Panc1 (cell line): ENCODE measurements at regions not wholly inside any gene's neighbourhood (a gene's known extent, or its start where the extent isn't known, plus 50 kb on each side); places are given as distances from the start of the nearest gene placed in this dataset.

Source experiments
- ATAC-seq: fragments of 200-7000 bp; cut with Tn5 transposase; 2 replicates; pipeline ENCODE4 v1.9.1; 2020; ENCODE audit warnings: mild to moderate bottlenecking, moderate library complexity
- BruUV-seq: library from RNA; stranded (reverse); fragments of 400-500 nt; replicated peaks from 2 replicates; lab custom pipeline; 2021; lab: Mats Ljungman, UMichigan
- CTCF ChIA-PET: fragments of 300-600 bp; sonication (Branson Sonifier 250); formaldehyde crosslinking; loops from one replicate; lab custom pipeline; 2022; ENCODE audit warnings: antibody characterized with exemption; lab: Charles Lee
- POLR2A ChIA-PET: fragments of 300-600 bp; sonication (Branson Sonifier 250); formaldehyde crosslinking; loops from one replicate; lab custom pipeline; 2022; ENCODE audit warnings: antibody characterized with exemption; lab: Charles Lee
- DNase-seq: peaks from one replicate; pipeline ENCODE4 v3.0.0-alpha.2; 2010; ENCODE audit warnings: low read depth, low spot score
- H3K27ac ChIP-seq: 2 replicates; pipeline ENCODE4 v1.5.1; 2011; ENCODE audit warnings: mild to moderate bottlenecking, low read length, inconsistent platforms
- H3K27me3 ChIP-seq: fragments of 200-500 bp; sonication (Bioruptor generic); 2 replicates; pipeline ENCODE4 v1.6.0; 2014; ENCODE audit warnings: low read length, inconsistent platforms; ENCODE audit not compliant: control insufficient read depth, insufficient read depth
- H3K36me3 ChIP-seq: fragments of 200-500 bp; sonication (Bioruptor generic); 2 replicates; pipeline ENCODE4 v1.5.1; 2014; ENCODE audit warnings: inconsistent platforms, mild to moderate bottlenecking, low read length, moderate library complexity; ENCODE audit not compliant: control insufficient read depth, insufficient read depth
- H3K4me1 ChIP-seq: 2 replicates; pipeline ENCODE4 v1.5.1; 2011; ENCODE audit warnings: inconsistent platforms, mild to moderate bottlenecking, low read length, moderate library complexity; ENCODE audit not compliant: control insufficient read depth, insufficient read depth
- H3K4me3 ChIP-seq, 2 experiments: 2 replicates each; pipeline ENCODE4 v1.5.1; 2011 to 2012; ENCODE audit warnings: low read depth in 2 of 2, low read length in 2 of 2, mild to moderate bottlenecking in 2 of 2, inconsistent platforms in 1 of 2, moderate library complexity in 1 of 2
- H3K9me3 ChIP-seq: fragments of 200-500 bp; sonication (Bioruptor generic); 2 replicates; pipeline ENCODE4 v1.5.1; 2014; ENCODE audit warnings: low read depth, mild to moderate bottlenecking, inconsistent platforms, low read length, moderate library complexity; ENCODE audit not compliant: control insufficient read depth, insufficient read depth
- POLR2AphosphoS5 ChIP-seq: IDR thresholded peaks from 2 replicates; pipeline ENCODE4 v1.6.1; 2012; ENCODE audit warnings: mild to moderate bottlenecking, low read depth, low read length, moderate library complexity
- SIN3A ChIP-seq: IDR thresholded peaks from 2 replicates; pipeline ENCODE4 v1.6.1; 2012; ENCODE audit warnings: low read depth, mild to moderate bottlenecking, low read length, moderate library complexity, borderline replicate concordance; ENCODE audit not compliant: insufficient read depth
- TCF7L2 ChIP-seq: IDR thresholded peaks from 2 replicates; pipeline ENCODE4 v1.6.1; 2011; ENCODE audit warnings: mild to moderate bottlenecking, low read depth, low read length, inconsistent platforms
- in situ Hi-C: cut with HindIII; loops from 2 replicates; pipeline ENCODE4 v1.10.0; 2016; ENCODE audit warnings: low sequenced_read_pairs, low pct_unique_long_range_greater_than_20kb
- intact Hi-C: fragments of 100-400 bp; cut with micrococcal nuclease; formaldehyde crosslinking; loops from one replicate; pipeline ENCODE4 v1.10.0; 2022; ENCODE audit not compliant: unreplicated experiment
- TF ChIP-seq, protein P1 (sequence below), 2 experiments: IDR thresholded peaks; 2 replicates each; pipeline ENCODE4 v1.6.1; 2011 to 2012; ENCODE audit warnings: low read depth in 2 of 2, control low read depth in 1 of 2, low read length in 1 of 2, mild to moderate bottlenecking in 1 of 2, moderate library complexity in 1 of 2; ENCODE audit not compliant: insufficient read depth in 1 of 2
- TF ChIP-seq, protein P2 (sequence below): fragments of 450-650 bp; IDR thresholded peaks from 2 replicates; pipeline ENCODE4 v1.5.1; 2017; ENCODE audit warnings: mild to moderate bottlenecking

DNA sequence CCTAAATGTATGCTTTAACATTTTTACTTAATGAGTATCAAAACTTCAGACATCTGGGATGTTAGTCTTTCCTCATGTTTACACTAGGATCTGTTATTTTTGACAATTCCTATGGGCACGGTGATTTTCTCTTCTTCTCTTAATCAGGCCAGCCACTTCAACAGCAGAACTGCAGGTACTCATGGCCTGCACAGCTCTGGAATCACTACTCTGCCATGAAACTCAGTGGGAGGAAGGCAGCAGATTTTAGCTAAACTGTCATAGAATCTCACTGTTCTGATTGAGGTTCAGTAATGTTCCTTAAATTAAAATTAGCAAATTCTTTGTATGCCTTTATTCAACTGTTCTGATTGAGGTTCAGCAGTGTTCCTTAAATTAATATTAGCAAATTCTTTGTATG is 1083.0 kb downstream of the SLITRK5 start:
- Histone ChIP-seq H3K4me3 (no peak overlapping the region), H3K36me3 (no peaks in the 10 kb centered on the region), H3K9me3 (no peaks in the 10 kb centered on the region), H3K4me1 (no peaks in the 10 kb centered on the region), H3K27ac (no peak overlapping the region), H3K27me3 (no peaks in the 10 kb centered on the region)
- ATAC-seq (no peak), DNase-seq (no peak)
- BruUV-seq: no TSS peak
- in situ Hi-C loops: no loop called here
- TF ChIP-seq SIN3A (no peak), TCF7L2 (no peak), POLR2AphosphoS5 (no peak)
- TF ChIP-seq, protein P1, sequence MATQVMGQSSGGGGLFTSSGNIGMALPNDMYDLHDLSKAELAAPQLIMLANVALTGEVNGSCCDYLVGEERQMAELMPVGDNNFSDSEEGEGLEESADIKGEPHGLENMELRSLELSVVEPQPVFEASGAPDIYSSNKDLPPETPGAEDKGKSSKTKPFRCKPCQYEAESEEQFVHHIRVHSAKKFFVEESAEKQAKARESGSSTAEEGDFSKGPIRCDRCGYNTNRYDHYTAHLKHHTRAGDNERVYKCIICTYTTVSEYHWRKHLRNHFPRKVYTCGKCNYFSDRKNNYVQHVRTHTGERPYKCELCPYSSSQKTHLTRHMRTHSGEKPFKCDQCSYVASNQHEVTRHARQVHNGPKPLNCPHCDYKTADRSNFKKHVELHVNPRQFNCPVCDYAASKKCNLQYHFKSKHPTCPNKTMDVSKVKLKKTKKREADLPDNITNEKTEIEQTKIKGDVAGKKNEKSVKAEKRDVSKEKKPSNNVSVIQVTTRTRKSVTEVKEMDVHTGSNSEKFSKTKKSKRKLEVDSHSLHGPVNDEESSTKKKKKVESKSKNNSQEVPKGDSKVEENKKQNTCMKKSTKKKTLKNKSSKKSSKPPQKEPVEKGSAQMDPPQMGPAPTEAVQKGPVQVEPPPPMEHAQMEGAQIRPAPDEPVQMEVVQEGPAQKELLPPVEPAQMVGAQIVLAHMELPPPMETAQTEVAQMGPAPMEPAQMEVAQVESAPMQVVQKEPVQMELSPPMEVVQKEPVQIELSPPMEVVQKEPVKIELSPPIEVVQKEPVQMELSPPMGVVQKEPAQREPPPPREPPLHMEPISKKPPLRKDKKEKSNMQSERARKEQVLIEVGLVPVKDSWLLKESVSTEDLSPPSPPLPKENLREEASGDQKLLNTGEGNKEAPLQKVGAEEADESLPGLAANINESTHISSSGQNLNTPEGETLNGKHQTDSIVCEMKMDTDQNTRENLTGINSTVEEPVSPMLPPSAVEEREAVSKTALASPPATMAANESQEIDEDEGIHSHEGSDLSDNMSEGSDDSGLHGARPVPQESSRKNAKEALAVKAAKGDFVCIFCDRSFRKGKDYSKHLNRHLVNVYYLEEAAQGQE (IDR thresholded peaks at IDR 0.05; ENCODE audit: insufficient read depth in 1 of 2, low read depth in 2 of 2, low read length in 1 of 2): no peak
- TF ChIP-seq, protein P2, sequence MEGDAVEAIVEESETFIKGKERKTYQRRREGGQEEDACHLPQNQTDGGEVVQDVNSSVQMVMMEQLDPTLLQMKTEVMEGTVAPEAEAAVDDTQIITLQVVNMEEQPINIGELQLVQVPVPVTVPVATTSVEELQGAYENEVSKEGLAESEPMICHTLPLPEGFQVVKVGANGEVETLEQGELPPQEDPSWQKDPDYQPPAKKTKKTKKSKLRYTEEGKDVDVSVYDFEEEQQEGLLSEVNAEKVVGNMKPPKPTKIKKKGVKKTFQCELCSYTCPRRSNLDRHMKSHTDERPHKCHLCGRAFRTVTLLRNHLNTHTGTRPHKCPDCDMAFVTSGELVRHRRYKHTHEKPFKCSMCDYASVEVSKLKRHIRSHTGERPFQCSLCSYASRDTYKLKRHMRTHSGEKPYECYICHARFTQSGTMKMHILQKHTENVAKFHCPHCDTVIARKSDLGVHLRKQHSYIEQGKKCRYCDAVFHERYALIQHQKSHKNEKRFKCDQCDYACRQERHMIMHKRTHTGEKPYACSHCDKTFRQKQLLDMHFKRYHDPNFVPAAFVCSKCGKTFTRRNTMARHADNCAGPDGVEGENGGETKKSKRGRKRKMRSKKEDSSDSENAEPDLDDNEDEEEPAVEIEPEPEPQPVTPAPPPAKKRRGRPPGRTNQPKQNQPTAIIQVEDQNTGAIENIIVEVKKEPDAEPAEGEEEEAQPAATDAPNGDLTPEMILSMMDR: no peak
- ChIA-PET CTCF (no interaction called here), POLR2A (interaction anchor here (0.6 kb wide), 1 partner anchor 9 kb away, joined by 4 read pairs; no protein-coding TSS in a partner anchor)
- intact Hi-C loops: no loop called here

DNA sequence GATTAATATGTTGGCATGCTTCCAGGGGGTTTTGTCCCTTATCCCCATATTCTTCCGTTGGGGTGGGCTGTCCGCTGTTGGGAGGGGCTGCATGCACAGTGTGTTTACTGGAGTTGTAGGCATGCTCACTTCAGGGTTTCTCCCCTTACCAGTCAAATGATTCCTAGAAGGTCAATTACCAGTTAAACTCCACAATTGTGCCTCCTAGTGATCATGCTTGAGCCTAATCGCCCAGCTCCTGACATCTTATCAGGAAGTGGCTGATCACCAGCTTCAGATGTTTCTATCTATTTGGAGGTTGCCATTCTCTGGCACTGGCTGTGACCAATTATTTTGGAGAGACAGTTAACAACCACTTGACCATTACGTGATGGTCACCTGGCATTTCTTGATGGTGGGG is 1090.0 kb downstream of the SLITRK5 start:
- intact Hi-C loops: no loop called here
- CTCF ChIA-PET: no interaction called here
- POLR2A ChIA-PET: no interaction called here

More for the DNA sequence above, 1090.0 kb downstream of the SLITRK5 start:
- ATAC-seq: no peak
- in situ Hi-C loops: no loop called here
- H3K27ac ChIP-seq: no peak overlapping the region
- DNase-seq: no peak
- BruUV-seq: no TSS peak
- no peaks in the 10 kb centered on the region for H3K27me3 ChIP-seq
- H3K4me1 ChIP-seq: no peaks in the 10 kb centered on the region
- no peak overlapping the region for H3K4me3 ChIP-seq
- H3K36me3 ChIP-seq: no peaks in the 10 kb centered on the region
- H3K9me3 ChIP-seq: no peaks in the 10 kb centered on the region
- TF ChIP-seq, protein P1 (IDR thresholded peaks at IDR 0.05; ENCODE audit: insufficient read depth in 1 of 2, low read depth in 2 of 2, low read length in 1 of 2): no peak
- TF ChIP-seq POLR2AphosphoS5 (no peak), SIN3A (no peak), TCF7L2 (no peak)
- TF ChIP-seq, protein P2: no peak
